ENCODE measurements at regions not wholly inside any gene's neighbourhood (a gene's known extent, or its start where the extent isn't known, plus 50 kb on each side); places are given as distances from the start of the nearest gene placed in this dataset.

- no peak for DNase-seq
Observed at GRCh38 chr22:48522271-48522670, 1305.4 kb downstream of the BRD1 start.

- DNase-seq, result no peak
Observed at GRCh38 chr22:48520884-48521588, 1306.6 kb downstream of the BRD1 start.

DNA sequence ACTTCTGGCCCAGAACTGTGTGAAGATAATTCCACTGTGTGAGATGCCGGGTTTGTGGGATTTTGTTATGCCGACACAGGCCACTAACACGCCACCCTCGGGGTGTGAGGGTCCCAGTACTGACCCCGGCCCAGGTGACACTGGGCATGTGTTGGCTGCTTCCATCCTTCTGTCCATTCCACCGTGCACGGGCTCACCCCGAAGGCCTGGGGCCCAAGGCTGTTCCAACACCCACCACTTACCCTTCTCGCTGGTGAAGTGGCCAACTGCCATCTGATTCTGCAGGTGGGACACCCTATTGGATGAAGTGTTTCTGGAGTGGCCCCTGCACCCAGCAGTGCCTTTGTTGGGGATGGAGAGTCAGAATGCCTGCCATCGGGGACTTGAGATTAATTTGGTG, 1307.5 kb downstream of the BRD1 start:
- DNase-seq, result no peak

DNA sequence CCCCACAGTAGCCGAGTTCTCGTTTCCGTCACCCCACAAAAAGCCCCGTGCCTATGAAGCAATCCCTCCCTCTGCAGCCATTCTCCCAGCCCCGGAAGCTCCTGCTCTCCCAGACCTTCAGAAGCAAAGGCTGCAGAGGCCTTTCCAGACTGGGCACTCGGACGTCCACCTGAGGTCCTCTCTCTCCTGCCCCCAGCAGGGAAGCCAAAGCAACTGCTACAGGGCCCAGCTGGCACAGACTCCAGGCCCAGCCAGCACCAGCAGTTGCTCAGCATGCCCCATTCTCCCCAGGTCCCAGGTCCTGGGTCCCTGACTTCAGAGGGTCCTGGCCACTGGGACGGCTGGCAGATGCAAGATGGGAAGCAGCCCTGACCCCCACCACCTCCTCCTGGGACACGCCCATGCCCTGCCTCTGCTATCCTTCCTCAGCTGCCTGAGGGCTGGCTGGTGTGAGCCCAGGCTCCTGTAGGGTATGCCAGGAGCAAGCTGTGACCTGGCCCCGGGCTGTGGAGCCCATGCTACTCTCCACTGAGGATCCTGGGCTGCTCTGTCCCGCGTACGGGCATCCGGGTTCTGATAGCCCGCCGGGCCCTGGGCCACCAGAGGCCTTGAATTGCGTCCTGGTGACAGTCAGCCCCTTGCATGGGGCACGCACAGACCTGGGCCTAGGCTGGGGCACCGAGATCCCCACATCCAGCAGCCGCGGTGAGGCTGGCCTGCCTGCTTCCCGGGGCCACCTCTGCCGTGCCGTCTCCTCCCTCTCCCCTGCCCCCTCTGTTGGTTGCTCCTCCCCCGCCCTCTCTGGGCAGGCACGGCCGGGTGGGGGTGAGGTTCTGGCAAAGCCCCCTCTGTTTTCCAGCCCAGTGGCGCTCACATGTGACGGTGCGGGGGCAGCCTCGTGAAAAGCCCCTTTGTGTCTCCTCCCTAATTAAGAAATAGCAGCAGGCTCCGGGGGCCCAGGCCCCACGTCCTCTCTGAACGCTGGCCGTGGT, 1310.3 kb downstream of the BRD1 start:
- no peak for DNase-seq

GRCh38 chr22:48516571-48516970, 1311.1 kb downstream of the BRD1 start:
- no peak for DNase-seq

- no peak for DNase-seq
Observed at GRCh38 chr22:48515571-48516200, 1312.0 kb downstream of the BRD1 start.

DNA sequence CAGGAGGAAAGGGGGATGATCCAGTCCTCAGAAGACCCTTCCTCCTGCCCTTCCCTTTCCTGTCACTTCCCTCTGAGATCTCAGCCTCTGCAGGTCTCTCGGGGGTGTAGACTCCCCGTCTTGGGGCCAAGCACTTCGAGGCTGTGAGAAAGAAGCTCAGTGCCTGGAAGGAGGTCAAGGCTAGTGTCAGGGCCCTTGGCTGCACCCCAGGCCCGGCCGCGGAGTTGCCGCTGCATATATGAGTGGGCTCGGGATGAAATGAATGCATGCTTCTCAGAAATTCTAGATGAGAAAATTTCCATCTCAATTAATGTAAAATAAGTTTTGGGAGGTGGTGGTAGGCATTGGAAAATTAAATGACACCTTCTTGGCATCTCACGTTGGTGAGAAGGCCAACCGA, 1313.7 kb downstream of the BRD1 start:
- no peak for DNase-seq

DNA sequence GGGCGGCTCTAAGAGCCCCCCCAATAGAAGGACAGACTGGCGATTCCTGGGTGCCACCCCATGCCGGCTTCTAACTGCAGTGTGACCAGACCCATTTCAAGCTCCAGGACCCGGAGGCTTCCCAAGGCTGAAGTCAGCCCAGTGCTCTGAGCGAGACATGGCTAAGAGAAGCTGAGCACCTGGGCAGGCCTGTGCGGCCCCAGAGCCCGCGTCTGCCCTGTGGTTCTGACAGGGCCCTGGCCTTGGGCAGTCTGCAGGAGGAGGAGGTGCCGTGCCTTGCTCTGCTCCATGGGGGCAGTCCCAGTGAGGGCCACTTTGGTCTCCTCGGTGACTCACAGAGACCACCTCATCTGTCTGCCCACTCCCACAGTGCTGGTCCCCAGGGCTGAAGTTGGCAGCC, 1314.2 kb downstream of the BRD1 start:
- no peak for DNase-seq

DNA sequence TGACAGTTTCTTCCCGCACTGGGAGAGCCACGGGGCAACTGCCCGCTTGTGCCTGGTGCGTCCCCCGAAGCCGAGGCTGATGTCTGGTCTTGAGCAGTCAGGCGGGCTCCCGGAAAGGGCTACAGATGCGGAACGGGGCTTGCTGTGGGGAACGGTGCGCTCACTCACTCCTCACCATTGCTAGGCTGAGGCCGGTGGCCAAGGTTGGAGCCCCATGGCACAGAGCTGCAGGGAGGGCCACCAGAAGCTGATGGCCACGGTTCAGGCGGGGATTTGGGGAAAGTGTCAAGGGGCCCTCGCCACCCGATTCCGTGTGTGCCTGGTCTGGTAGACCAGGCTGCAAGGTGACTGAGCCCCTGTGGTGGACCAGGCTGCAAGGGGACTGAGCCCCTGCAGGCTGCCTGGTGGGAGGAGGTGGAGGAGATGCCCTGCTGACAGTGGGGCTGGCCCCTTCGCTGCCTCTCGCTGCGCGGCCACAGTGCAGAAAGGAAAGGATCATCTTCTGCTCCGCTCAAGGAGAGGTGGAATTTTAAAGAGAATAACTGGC, 1315.8 kb downstream of the BRD1 start:
- DNase-seq, result no peak

DNA sequence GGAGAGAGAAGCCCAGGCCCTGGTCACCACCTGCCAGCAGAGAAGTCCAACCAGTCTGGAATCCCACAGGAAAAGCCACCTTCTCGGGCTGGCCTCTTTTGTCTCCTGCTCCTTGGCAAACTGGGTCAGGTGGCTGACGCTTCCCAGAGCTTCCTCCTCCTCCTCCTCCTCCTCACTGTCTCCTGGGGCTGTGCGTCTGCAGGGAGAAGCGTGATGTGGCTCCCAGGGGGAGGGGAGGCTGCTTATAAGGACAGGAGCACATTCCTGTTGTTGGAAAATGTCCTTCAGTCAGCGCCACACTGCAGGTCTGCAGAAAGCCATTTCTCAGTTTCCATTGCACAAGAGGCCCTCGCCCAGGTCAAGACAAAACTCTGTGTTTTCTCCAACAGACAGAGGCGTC, 1316.5 kb downstream of the BRD1 start:
- DNase-seq, result no peak

- DNase-seq, result no peak
Observed at GRCh38 chr22:48510599-48510998, 1317.1 kb downstream of the BRD1 start.

GRCh38 chr22:48507595-48508350, 1319.9 kb downstream of the BRD1 start:
- no peak for DNase-seq

DNA sequence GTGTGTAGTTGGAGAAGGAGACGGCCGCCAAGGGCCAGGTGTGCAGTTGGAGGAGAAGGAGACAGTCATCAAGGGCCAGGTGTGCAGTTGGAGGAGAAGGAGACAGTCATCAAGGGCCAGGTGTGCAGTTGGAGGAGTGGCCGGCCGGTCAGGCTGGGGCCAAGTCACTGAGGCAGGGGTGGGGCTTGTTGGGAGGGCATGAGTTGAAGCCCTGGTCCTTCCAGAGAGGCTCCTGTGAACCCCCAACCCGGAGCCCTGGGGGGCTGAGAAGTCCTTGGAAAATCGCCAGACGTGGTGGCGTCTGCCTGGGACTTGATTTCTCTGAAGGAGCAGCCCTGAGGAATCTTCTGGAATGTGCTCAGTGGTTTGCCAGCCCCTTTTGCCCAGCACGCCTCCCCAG, 1320.5 kb downstream of the BRD1 start:
- DNase-seq, result no peak

DNA sequence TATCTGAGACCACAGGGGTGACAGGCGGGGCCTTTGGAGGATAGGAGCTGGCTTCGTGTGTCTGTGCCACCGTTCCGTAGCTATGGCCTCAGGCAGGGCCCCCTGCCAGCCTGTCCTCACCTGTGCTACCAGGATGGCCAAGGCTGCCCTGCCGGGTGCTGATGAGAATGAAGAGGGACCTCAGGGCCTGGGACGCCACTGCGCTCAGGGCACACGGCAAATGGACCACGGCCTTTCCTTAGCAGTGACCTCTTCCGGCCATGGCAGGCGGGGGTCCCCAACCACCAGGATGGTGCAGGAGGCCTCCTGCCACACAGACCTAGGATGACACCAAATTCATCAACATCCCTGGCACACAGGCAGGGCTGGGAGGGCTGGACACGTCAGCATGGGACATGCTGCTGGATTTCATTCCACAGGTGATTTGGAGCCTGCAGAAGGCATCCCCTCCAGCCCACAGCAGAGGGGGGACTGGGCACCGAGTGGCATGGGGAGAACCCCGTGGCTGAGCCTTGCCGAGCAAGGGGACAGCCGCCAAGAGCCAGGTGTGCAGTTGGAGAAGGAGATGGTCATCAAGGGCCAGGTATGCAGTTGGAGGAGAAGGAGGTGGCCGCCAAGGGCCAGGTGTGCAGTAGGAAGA, 1321.0 kb downstream of the BRD1 start:
- no peak for DNase-seq

- no peak for DNase-seq
Observed at GRCh38 chr22:48505891-48506290, 1321.8 kb downstream of the BRD1 start.

GRCh38 chr22:48504519-48505140, 1323.0 kb downstream of the BRD1 start:
- DNase-seq, result no peak

DNA sequence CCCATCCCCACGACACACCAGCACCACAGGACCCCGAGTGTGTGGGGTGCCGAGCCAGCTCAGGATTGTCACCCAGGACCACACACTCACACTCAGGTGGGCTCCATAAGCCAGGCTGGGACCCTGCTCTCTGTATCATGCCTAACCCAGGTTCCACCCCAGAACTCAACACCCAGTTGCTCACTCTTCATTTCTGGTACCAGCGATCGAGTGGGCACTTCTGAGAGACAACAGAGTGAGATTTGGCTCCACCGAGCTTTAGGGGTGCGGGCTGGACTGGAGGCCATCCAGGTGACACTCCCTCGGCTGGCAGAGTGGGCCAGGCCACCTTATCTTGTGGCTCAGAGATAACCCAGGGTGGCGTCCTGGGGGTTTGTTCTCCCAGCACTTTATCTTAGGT, 1323.8 kb downstream of the BRD1 start:
- DNase-seq, result no peak

- DNase-seq, result no peak
Observed at GRCh38 chr22:48503035-48503625, 1324.5 kb downstream of the BRD1 start.

- DNase-seq, result no peak
Observed at GRCh38 chr22:48501231-48501750, 1326.4 kb downstream of the BRD1 start.

GRCh38 chr22:48500471-48501230, 1327.0 kb downstream of the BRD1 start:
- DNase-seq, result no peak

Measured in activated effector memory CD4-positive, alpha-beta T cell treated with Interleukin-2 at 50 U/mL for 16 hours (primary cell).